CD14-positive monocyte (primary cell): ENCODE measurements at regions not wholly inside any gene's neighbourhood (a gene's known extent, or its start where the extent isn't known, plus 50 kb on each side); places are given as distances from the start of the nearest gene placed in this dataset.

Experiments used
- DNase-seq, 3 donors: peaks; one replicate each; pipeline ENCODE4 v3.0.0-alpha.2; 2011 to 2022
- H2AFZ ChIP-seq: 2 replicates; pipeline ENCODE4 v1.6.0; 2012; ENCODE audit warnings: mild to moderate bottlenecking, low read depth, low read length, inconsistent platforms; ENCODE audit not compliant: insufficient read depth, poor library complexity, severe bottlenecking
- H3K27ac ChIP-seq, 2 donors: 1 replicate in 1 of 2; 2 replicates in 1 of 2; pipeline ENCODE4 v1.5.1; 2012 to 2013; ENCODE audit warnings: low read length in 2 of 2, control low read depth in 1 of 2, inconsistent platforms in 1 of 2, low read depth in 1 of 2, mild to moderate bottlenecking in 1 of 2
- H3K27me3 ChIP-seq, 2 donors: one replicate each; pipeline versions ENCODE4 v1.6.0 to v1.6.1; 2011 to 2013; ENCODE audit warnings: low read length in 2 of 2; ENCODE audit not compliant: control insufficient read depth in 2 of 2, insufficient read depth in 2 of 2
- H3K36me3 ChIP-seq, 2 donors: replicated peaks in 1 of 2; 1 replicate in 1 of 2; 2 replicates in 1 of 2; pipeline versions ENCODE4 v1.5.1 to v1.6.1; 2012 to 2013; ENCODE audit warnings: low read length in 2 of 2, control low read depth in 1 of 2, inconsistent platforms in 1 of 2, mild to moderate bottlenecking in 1 of 2; ENCODE audit not compliant: insufficient read depth in 2 of 2, control insufficient read depth in 1 of 2
- H3K4me1 ChIP-seq, 2 donors: 1 replicate in 1 of 2; 2 replicates in 1 of 2; pipeline versions ENCODE4 v1.5.1 to v1.6.1; 2012 to 2013; ENCODE audit warnings: low read length in 2 of 2, control low read depth in 1 of 2, inconsistent platforms in 1 of 2, mild to moderate bottlenecking in 1 of 2, moderate library complexity in 1 of 2; ENCODE audit not compliant: insufficient read depth in 2 of 2, control insufficient read depth in 1 of 2
- H3K4me2 ChIP-seq: replicated peaks from 2 replicates; pipeline ENCODE3; 2012; ENCODE audit warnings: low read length, moderate library complexity, mild to moderate bottlenecking; ENCODE audit not compliant: poor library complexity, severe bottlenecking; ENCODE audit errors: extremely low read depth
- H3K4me3 ChIP-seq, 3 experiments: fragments of 200-600 bp in 1 of 3; sonication (generic) in 1 of 3; replicated peaks in 1 of 3; 1 replicate in 2 of 3; 2 replicates in 1 of 3; pipeline ENCODE4 v1.5.1; 2011 to 2013; ENCODE audit warnings: low read length in 3 of 3, mild to moderate bottlenecking in 3 of 3, control low read depth in 2 of 3, low read depth in 2 of 3, inconsistent platforms in 1 of 3, moderate library complexity in 1 of 3
- H3K79me2 ChIP-seq: 2 replicates; pipeline ENCODE4 v1.6.0; 2012; ENCODE audit warnings: mild to moderate bottlenecking, control low read depth, inconsistent platforms, low read length, moderate library complexity; ENCODE audit not compliant: insufficient read depth
- H3K9ac ChIP-seq: 2 replicates; pipeline ENCODE4 v1.6.0; 2017; ENCODE audit warnings: low read length, mild to moderate bottlenecking; ENCODE audit not compliant: insufficient read depth, poor library complexity, severe bottlenecking
- H3K9me3 ChIP-seq, 2 donors: replicated peaks in 1 of 2; 1 replicate in 1 of 2; 2 replicates in 1 of 2; pipeline versions ENCODE4 v1.5.1 to v1.6.1; 2012 to 2013; ENCODE audit warnings: low read length in 2 of 2, control low read depth in 1 of 2; ENCODE audit not compliant: control insufficient read depth in 1 of 2, insufficient read depth in 1 of 2
- H4K20me1 ChIP-seq: 2 replicates; pipeline ENCODE4 v1.6.0; 2012; ENCODE audit warnings: mild to moderate bottlenecking, low read length, control low read depth, moderate library complexity; ENCODE audit not compliant: insufficient read depth
- H3K27ac Mint-ChIP-seq, 7 donors: one replicate each; pipeline ENCODE4 v1.8.0; 2020; ENCODE audit warnings: mild to moderate bottlenecking in 7 of 7, mixed read lengths in 7 of 7, moderate library complexity in 6 of 7, inconsistent platforms in 2 of 7
- H3K27me3 Mint-ChIP-seq, 3 donors: one replicate each; pipeline ENCODE4 v1.8.0; 2021 to 2022; ENCODE audit warnings: low read depth in 3 of 3, mild to moderate bottlenecking in 3 of 3, mixed read lengths in 3 of 3, moderate library complexity in 3 of 3, inconsistent platforms in 1 of 3
- H3K36me3 Mint-ChIP-seq, 2 donors: one replicate each; pipeline ENCODE4 v1.8.0; 2020; ENCODE audit warnings: mixed read lengths in 2 of 2, inconsistent platforms in 1 of 2, mild to moderate bottlenecking in 1 of 2
- H3K4me1 Mint-ChIP-seq: one replicate; pipeline ENCODE4 v1.8.0; 2020; ENCODE audit warnings: mild to moderate bottlenecking, mixed read lengths
- H3K4me3 Mint-ChIP-seq, 2 donors: one replicate each; pipeline ENCODE4 v1.8.0; 2020; ENCODE audit warnings: mild to moderate bottlenecking in 2 of 2, mixed read lengths in 2 of 2, moderate library complexity in 1 of 2
- H3K9me3 Mint-ChIP-seq, 7 donors: one replicate each; pipeline ENCODE4 v1.8.0; 2020 to 2022; ENCODE audit warnings: mixed read lengths in 7 of 7, mild to moderate bottlenecking in 6 of 7, moderate library complexity in 6 of 7, inconsistent platforms in 2 of 7
- WGBS: methylation state at CpG from one replicate; pipeline ENCODE4 v1.1.5; 2013; ENCODE audit warnings: missing lambda C conversion rate; ENCODE audit not compliant: insufficient coverage; 5-methylcytosine and 5-hydroxymethylcytosine counted together
- intact Hi-C, 2 donors: fragments of 100-400 bp; cut with micrococcal nuclease; formaldehyde crosslinking; loops; one replicate each; pipeline versions ENCODE4 v1.15.0 to v1.15.1; 2023
- TF ChIP-seq, protein P1 (sequence below): fragments of 200-600 bp; IDR thresholded peaks from one replicate; pipeline ENCODE4 v1.8.0; 2022; ENCODE audit warnings: antibody characterized with exemption, mild to moderate bottlenecking

DNA sequence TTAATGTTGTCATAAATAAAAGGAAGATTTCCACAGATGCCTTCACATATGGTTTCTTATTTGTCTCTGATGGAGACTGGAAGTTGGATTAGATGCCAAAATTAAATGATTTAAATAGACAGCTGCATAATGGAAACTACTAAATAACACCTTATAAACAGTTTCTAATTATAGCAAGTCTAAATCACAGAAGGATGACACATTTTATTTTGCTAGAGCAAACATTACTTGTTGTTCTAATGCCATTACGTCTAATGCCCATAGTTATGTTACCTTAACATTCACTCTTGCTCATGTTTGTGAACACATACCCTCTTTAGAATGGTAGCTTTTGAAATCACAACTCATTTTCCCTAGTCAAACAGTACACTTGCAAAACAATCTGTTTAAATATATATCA, 92.8 kb downstream of the ZIC4 start:
- peaks cover 0 to 2% (median 0%) of the 10 kb centered on the region in 3 donors for H3K27me3 Mint-ChIP-seq
- H3K36me3 Mint-ChIP-seq, result no peaks in the 10 kb centered on the region
- 86% methylated on average over 1 of the region's 1 CpG for WGBS
- Histone ChIP-seq H3K4me3 (no peak overlapping the region), H3K4me2 (no peak overlapping the region), H3K36me3 (no peaks in the 10 kb centered on the region), H3K79me2 (no peaks in the 10 kb centered on the region), H4K20me1 (no peaks in the 10 kb centered on the region), H2AFZ (no peak overlapping the region), H3K4me1 (no peaks in the 10 kb centered on the region), H3K9me3 (peaks cover 0 to 2% of the 10 kb centered on the region in 2 donors), H3K27ac (no peak overlapping the region), H3K9ac (no peak overlapping the region), H3K27me3 (no peaks in the 10 kb centered on the region)
- no peak overlapping the region for H3K4me3 Mint-ChIP-seq
- no peak for DNase-seq
- peaks cover 0 to 7% (median 0%) of the 10 kb centered on the region in 7 donors for H3K9me3 Mint-ChIP-seq
- no peaks in the 10 kb centered on the region for H3K4me1 Mint-ChIP-seq
- intact Hi-C loops, result no loop called here
- TF ChIP-seq, protein P1, sequence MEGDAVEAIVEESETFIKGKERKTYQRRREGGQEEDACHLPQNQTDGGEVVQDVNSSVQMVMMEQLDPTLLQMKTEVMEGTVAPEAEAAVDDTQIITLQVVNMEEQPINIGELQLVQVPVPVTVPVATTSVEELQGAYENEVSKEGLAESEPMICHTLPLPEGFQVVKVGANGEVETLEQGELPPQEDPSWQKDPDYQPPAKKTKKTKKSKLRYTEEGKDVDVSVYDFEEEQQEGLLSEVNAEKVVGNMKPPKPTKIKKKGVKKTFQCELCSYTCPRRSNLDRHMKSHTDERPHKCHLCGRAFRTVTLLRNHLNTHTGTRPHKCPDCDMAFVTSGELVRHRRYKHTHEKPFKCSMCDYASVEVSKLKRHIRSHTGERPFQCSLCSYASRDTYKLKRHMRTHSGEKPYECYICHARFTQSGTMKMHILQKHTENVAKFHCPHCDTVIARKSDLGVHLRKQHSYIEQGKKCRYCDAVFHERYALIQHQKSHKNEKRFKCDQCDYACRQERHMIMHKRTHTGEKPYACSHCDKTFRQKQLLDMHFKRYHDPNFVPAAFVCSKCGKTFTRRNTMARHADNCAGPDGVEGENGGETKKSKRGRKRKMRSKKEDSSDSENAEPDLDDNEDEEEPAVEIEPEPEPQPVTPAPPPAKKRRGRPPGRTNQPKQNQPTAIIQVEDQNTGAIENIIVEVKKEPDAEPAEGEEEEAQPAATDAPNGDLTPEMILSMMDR, result no peak
- no peak overlapping the region for H3K27ac Mint-ChIP-seq

DNA sequence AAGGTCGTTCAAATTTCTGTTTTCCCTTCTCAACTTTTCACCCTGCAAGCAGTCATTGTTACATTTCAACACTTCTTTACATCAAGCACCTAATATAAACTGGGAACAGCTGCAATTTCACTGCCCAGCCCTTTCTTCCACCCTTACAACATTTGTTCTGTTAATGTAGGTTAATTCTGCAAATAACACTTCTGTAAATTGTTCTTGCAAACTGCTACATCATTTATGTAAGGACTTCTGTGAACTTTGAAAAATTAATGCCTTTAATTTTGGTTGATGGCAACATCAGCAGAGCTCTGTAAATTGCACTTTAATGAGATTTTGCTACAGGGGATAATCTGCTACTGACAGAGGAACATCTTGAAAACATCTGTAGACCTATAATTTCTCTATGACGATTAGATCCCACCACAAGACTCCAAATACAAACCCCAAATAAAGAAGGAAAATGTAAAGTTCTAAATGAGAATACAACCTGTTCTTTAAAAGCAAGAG, 93.5 kb downstream of the ZIC4 start:
- no peaks in the 10 kb centered on the region for H3K27me3 ChIP-seq
- 40% methylated on average over 1 of the region's 2 CpGs for WGBS
- no peaks in the 10 kb centered on the region for H3K36me3 Mint-ChIP-seq
- H3K27ac Mint-ChIP-seq, result no peak overlapping the region
- no peak for DNase-seq
- H3K9ac ChIP-seq, result no peak overlapping the region
- H4K20me1 ChIP-seq, result no peaks in the 10 kb centered on the region
- no peaks in the 10 kb centered on the region for H3K4me1 ChIP-seq
- H3K9me3 ChIP-seq, result no peaks in the 10 kb centered on the region
- TF ChIP-seq, protein P1, result no peak
- H3K4me2 ChIP-seq, result no peak overlapping the region
- no peaks in the 10 kb centered on the region for H3K4me1 Mint-ChIP-seq
- intact Hi-C loops, result no loop called here
- no peak overlapping the region for H3K4me3 ChIP-seq
- H3K9me3 Mint-ChIP-seq, result peaks cover 0 to 7% (median 0%) of the 10 kb centered on the region in 7 donors
- peaks cover 0 to 2% (median 0%) of the 10 kb centered on the region in 3 donors for H3K27me3 Mint-ChIP-seq
- H3K36me3 ChIP-seq, result no peaks in the 10 kb centered on the region
- no peak overlapping the region for H3K27ac ChIP-seq
- H2AFZ ChIP-seq, result no peak overlapping the region
- no peak overlapping the region for H3K4me3 Mint-ChIP-seq
- H3K79me2 ChIP-seq, result no peaks in the 10 kb centered on the region
